Esophagus muscularis mucosa (tissue), 4 donors: ENCODE measurements at regions not wholly inside any gene's neighbourhood (a gene's known extent, or its start where the extent isn't known, plus 50 kb on each side); places are given as distances from the start of the nearest gene placed in this dataset.

Experiments
- EP300 ChIP-seq: sonication (generic); formaldehyde crosslinking; IDR thresholded peaks from one replicate; pipeline ENCODE4 v1.6.1; 2017; ENCODE audit warnings: antibody characterized with exemption
- POLR2A ChIP-seq: fragments of 450-650 bp; IDR thresholded peaks from one replicate; pipeline ENCODE4 v1.6.1; 2017; ENCODE audit warnings: antibody characterized with exemption, moderate library complexity, mild to moderate bottlenecking, low read depth
- POLR2AphosphoS5 ChIP-seq, 2 donors: sonication (generic); formaldehyde crosslinking; IDR thresholded peaks; one replicate each; pipeline ENCODE4 v1.6.1; 2017; ENCODE audit warnings: antibody characterized with exemption in 2 of 2
- TF ChIP-seq, protein P1 (sequence below), 3 experiments: fragments of 200-600 bp in 2 of 3; fragments of 450-650 bp in 1 of 3; sonication (generic) in 2 of 3; IDR thresholded peaks; one replicate each; pipeline ENCODE4 v1.5.1; 2017 to 2019; ENCODE audit warnings: antibody characterized with exemption in 3 of 3, mild to moderate bottlenecking in 2 of 3, moderate library complexity in 1 of 3

DNA sequence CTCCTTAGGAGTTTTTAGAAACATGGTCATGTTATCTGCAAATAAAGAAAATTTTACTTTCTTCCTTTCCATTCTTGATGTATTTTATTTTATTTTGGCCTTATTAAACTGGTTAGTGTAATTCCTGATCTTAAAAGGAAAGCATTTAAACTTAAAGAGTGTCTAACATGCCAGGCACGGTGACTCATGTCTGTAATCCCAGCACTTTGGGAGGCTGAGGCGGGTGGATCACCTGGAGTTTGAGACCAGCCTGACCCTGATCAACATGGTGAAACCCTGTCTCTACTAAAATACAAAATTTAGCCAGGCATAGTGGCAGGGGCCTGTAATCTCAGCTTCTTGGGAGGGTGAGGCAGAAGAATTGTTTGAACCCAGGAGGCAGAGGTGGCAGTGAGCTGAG is 281.3 kb downstream of the PTTG2 start:
- TF ChIP-seq POLR2AphosphoS5 (IDR thresholded peaks at IDR 0.05) (no peak), POLR2A (no peak), EP300 (no peak)
- TF ChIP-seq, protein P1, sequence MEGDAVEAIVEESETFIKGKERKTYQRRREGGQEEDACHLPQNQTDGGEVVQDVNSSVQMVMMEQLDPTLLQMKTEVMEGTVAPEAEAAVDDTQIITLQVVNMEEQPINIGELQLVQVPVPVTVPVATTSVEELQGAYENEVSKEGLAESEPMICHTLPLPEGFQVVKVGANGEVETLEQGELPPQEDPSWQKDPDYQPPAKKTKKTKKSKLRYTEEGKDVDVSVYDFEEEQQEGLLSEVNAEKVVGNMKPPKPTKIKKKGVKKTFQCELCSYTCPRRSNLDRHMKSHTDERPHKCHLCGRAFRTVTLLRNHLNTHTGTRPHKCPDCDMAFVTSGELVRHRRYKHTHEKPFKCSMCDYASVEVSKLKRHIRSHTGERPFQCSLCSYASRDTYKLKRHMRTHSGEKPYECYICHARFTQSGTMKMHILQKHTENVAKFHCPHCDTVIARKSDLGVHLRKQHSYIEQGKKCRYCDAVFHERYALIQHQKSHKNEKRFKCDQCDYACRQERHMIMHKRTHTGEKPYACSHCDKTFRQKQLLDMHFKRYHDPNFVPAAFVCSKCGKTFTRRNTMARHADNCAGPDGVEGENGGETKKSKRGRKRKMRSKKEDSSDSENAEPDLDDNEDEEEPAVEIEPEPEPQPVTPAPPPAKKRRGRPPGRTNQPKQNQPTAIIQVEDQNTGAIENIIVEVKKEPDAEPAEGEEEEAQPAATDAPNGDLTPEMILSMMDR (IDR thresholded peaks at IDR 0.05): no peak
